Spleen (tissue), 11 donors: ENCODE measurements at regions not wholly inside any gene's neighbourhood (a gene's known extent, or its start where the extent isn't known, plus 50 kb on each side); places are given as distances from the start of the nearest gene placed in this dataset.
A peak's percentile ranks its signal among the peaks of the same experiment; 100 is the strongest.

Source experiments
- DNase-seq: peaks from one replicate; pipeline ENCODE4 v3.0.0-alpha.2; 2020
- H3K27ac ChIP-seq, 8 donors: fragments of 200-600 bp; sonication (generic) in 7 of 8; 1 replicate in 4 of 8; 2 replicates in 4 of 8; pipeline versions ENCODE4 v1.5.0 to v1.8.0; 2016 to 2021; ENCODE audit warnings: inconsistent platforms in 4 of 8, mild to moderate bottlenecking in 4 of 8, moderate library complexity in 1 of 8
- H3K27me3 ChIP-seq, 7 donors: fragments of 200-600 bp; sonication (generic) in 6 of 7; replicated peaks in 1 of 7; 1 replicate in 4 of 7; 2 replicates in 3 of 7; pipeline versions ENCODE4 v1.5.0 to v1.8.0; 2016 to 2021; ENCODE audit warnings: inconsistent platforms in 3 of 7, mild to moderate bottlenecking in 1 of 7
- H3K36me3 ChIP-seq, 6 donors: fragments of 200-600 bp; sonication (generic) in 5 of 6; 1 replicate in 4 of 6; 2 replicates in 2 of 6; pipeline versions ENCODE4 v1.5.0 to v1.8.0; 2016 to 2021; ENCODE audit warnings: inconsistent platforms in 2 of 6
- H3K4me1 ChIP-seq, 6 donors: fragments of 200-600 bp; sonication (generic) in 5 of 6; 1 replicate in 3 of 6; 2 replicates in 3 of 6; pipeline versions ENCODE4 v1.5.0 to v1.8.0; 2016 to 2021; ENCODE audit warnings: inconsistent platforms in 3 of 6
- H3K4me3 ChIP-seq, 8 donors: fragments of 200-600 bp; sonication (generic) in 7 of 8; 1 replicate in 4 of 8; 2 replicates in 4 of 8; pipeline versions ENCODE4 v1.5.0 to v1.8.0; 2016 to 2021; ENCODE audit warnings: inconsistent platforms in 4 of 8, mild to moderate bottlenecking in 4 of 8, moderate library complexity in 2 of 8
- H3K9me3 ChIP-seq, 8 donors: fragments of 200-600 bp; sonication (generic) in 7 of 8; 1 replicate in 4 of 8; 2 replicates in 4 of 8; pipeline versions ENCODE4 v1.5.0 to v1.8.0; 2016 to 2021; ENCODE audit warnings: inconsistent platforms in 4 of 8
- CTCF ChIP-seq, 11 experiments: fragments of 200-600 bp in 7 of 11; fragments of 450-650 bp in 4 of 11; sonication (generic) in 4 of 11; IDR thresholded peaks in 8 of 11; conservative IDR thresholded peaks in 3 of 11; 1 replicate in 7 of 11; 2 replicates in 4 of 11; pipeline versions ENCODE4 v1.4.0 to v1.8.0; 2016 to 2021; ENCODE audit warnings: antibody characterized with exemption in 11 of 11, inconsistent platforms in 4 of 11, mild to moderate bottlenecking in 1 of 11
- POLR2A ChIP-seq, 3 donors: fragments of 450-650 bp; IDR thresholded peaks; one replicate each; pipeline ENCODE4 v1.5.1; 2017; ENCODE audit warnings: antibody characterized with exemption in 3 of 3, mild to moderate bottlenecking in 1 of 3
- POLR2AphosphoS5 ChIP-seq, 3 donors: sonication (generic); formaldehyde crosslinking; IDR thresholded peaks; one replicate each; pipeline ENCODE4 v1.5.1; 2017; ENCODE audit warnings: antibody characterized with exemption in 3 of 3
- WGBS, 5 donors: extraction: QIAGEN DNeasy Blood & Tissue Kit in 3 of 5; methylation state at CpG; one replicate each; pipeline versions ENCODE4 v1.1.5 to v1.1.7; 2013 to 2018; 5-methylcytosine and 5-hydroxymethylcytosine counted together
- intact Hi-C: fragments of 100-400 bp; cut with DNase I; formaldehyde crosslinking; loops from one replicate; pipeline ENCODE4 v1.15.0; 2023; ENCODE audit warnings: low total_unique reads
- donor health status: healthy with polysubstance abuse.
- donor health status: DM: no; HTN: no; CAD: no; lungs with moderate emphysema.
- donor health status: DM: no; HTN: no; CAD: no.
- donor health status: Bipolar disorder and iron deficiency.
- donor health status: healthy.
- donor health status: DM: no; HTN: no; CAD: no.
- donor health status: DM: yes; HTN: yes; CAD: no.

DNA sequence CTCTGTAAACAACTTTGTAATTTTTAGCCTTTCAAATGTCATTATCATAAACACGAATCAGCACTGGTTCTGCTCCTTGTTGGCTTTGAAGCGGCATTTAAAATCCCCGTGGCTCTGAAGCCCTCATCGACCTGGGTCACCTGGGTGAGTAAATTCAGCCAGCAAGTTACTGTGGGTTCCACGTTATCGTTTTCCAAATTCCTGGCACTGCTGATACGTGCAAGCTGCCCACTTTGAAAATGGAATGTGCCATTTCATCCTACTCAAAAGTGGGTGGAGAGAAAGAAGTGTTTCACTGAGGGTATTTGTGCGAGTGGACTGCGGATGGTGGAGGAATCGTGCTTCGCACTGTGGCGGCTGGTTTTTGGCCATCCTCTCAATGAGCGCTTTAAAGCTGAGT, 281.7 kb downstream of the KLF6 start:
- 85 to 95% (median 93%) methylated on average over 13 of the region's 13 CpGs for WGBS, 5 donors
- intact Hi-C loops, result no loop called here

DNA sequence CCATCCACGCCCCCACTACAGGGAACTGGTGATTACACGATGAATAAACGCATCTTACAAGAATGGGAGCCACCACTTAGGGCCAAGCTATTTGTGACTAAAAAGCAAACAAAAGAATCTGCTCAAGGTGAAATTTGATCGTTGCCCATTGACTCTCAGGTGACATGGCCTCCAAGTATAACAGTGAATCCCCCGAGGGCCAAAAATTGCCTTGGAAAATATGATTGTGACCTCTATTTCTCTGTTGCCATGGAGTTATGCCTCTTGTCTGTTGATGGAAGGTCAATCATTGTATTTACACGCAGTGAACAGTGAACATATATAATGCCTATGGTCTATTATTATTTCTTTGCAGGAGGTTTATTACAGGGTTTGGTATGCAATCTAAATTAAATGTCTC, 282.3 kb downstream of the KLF6 start:
- H3K27ac ChIP-seq, result no peak overlapping the region
- no peaks in the 10 kb centered on the region for H3K36me3 ChIP-seq
- H3K27me3 ChIP-seq, result no peaks in the 10 kb centered on the region
- TF ChIP-seq POLR2AphosphoS5 (IDR thresholded peaks at IDR 0.05), result no peak
- no peak for TF ChIP-seq POLR2A (IDR thresholded peaks at IDR 0.05)
- TF ChIP-seq CTCF (IDR thresholded peaks at IDR 0.05 in 8 of 11, conservative IDR thresholded peaks at IDR 0.05 in 3 of 11), result no peak
- H3K4me3 ChIP-seq, result no peak overlapping the region
- no peaks in the 10 kb centered on the region for H3K4me1 ChIP-seq
- 77 to 87% (median 83%) methylated on average over 6 of the region's 6 CpGs for WGBS, 5 donors
- DNase-seq, result no peak
- intact Hi-C loops, result no loop called here
- no peaks in the 10 kb centered on the region for H3K9me3 ChIP-seq

More for the DNA sequence above, 281.7 kb downstream of the KLF6 start:
- no peaks in the 10 kb centered on the region for H3K9me3 ChIP-seq
- TF ChIP-seq POLR2A (IDR thresholded peaks at IDR 0.05) (no peak), POLR2AphosphoS5 (IDR thresholded peaks at IDR 0.05) (no peak), CTCF (IDR thresholded peaks at IDR 0.05 in 8 of 11, conservative IDR thresholded peaks at IDR 0.05 in 3 of 11) (no peak)
- DNase-seq, result no peak
- H3K4me3 ChIP-seq, result no peak overlapping the region
- no peaks in the 10 kb centered on the region for H3K4me1 ChIP-seq
- no peaks in the 10 kb centered on the region for H3K36me3 ChIP-seq
- no peaks in the 10 kb centered on the region for H3K27me3 ChIP-seq
- H3K27ac ChIP-seq, result no peak overlapping the region

DNA sequence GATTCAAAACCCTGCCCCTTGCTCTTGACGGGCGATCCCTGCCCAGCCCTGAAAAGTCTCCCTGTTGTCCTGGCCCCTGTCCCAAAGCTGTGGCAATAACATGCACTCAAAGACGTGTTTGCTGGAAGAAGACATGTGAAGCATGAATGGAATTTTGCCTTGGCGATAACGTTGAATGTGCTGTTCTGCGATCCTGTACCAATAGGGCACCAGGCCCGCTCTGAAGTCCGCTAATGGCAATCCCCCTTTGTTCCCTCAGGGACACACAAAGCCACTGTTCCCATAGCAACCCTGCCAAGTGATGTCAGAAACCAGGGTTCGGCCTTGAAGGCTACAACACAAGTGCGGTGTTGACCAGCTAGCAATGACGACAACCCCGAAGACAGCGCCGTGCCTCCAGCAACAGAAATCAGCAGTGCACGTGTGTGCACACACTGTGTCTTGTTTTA, 284.6 kb downstream of the KLF6 start:
- 77 to 97% (median 84%) methylated on average over 15 of the region's 15 CpGs for WGBS, 5 donors
- H3K4me3 ChIP-seq, result no peak overlapping the region
- H3K36me3 ChIP-seq, result no peaks in the 10 kb centered on the region
- intact Hi-C loops, result no loop called here
- no peaks in the 10 kb centered on the region for H3K27me3 ChIP-seq
- no peak overlapping the region for H3K27ac ChIP-seq
- TF ChIP-seq POLR2A (IDR thresholded peaks at IDR 0.05), result no peak
- no peak for TF ChIP-seq CTCF (IDR thresholded peaks at IDR 0.05 in 8 of 11, conservative IDR thresholded peaks at IDR 0.05 in 3 of 11)
- TF ChIP-seq POLR2AphosphoS5 (IDR thresholded peaks at IDR 0.05), result peak in 1 of 3 donors; percentile 71
- no peaks in the 10 kb centered on the region for H3K9me3 ChIP-seq
- no peaks in the 10 kb centered on the region for H3K4me1 ChIP-seq
- DNase-seq, result no peak

- Histone ChIP-seq H3K4me3 (no peak overlapping the region), H3K9me3 (no peaks in the 10 kb centered on the region), H3K27me3 (peaks cover 0 to 8% (median 0%) of the 10 kb centered on the region in 7 donors), H3K36me3 (no peaks in the 10 kb centered on the region), H3K27ac (no peak overlapping the region), H3K4me1 (no peaks in the 10 kb centered on the region)
- WGBS, 5 donors, result 82 to 94% (median 91%) methylated on average over 4 of the region's 4 CpGs
- no peak for DNase-seq
- no peak for TF ChIP-seq CTCF (IDR thresholded peaks at IDR 0.05 in 8 of 11, conservative IDR thresholded peaks at IDR 0.05 in 3 of 11)
- no peak for TF ChIP-seq POLR2A (IDR thresholded peaks at IDR 0.05)
- intact Hi-C loops, result no loop called here
These were observed 285.9 kb downstream of the KLF6 start for GRCh38 chr10:3499120-3499519.
